Keratinocyte (primary cell): ENCODE measurements at regions not wholly inside any gene's neighbourhood (a gene's known extent, or its start where the extent isn't known, plus 50 kb on each side); places are given as distances from the start of the nearest gene placed in this dataset.

Source experiments
- DNase-seq: peaks from one replicate; pipeline ENCODE4 v3.0.0-alpha.2; 2011; ENCODE audit warnings: low read depth, missing footprints, low spot score
- FAIRE-seq: peaks from 2 replicates; lab custom pipeline; 2011; peaks lifted over from hg19 to GRCh38; lab: Jason Lieb, UNC
- H2AFZ ChIP-seq: 2 replicates; pipeline ENCODE4 v1.6.0; 2012; ENCODE audit warnings: low read length, control low read depth, inconsistent platforms; ENCODE audit not compliant: control insufficient read depth
- H3K27ac ChIP-seq: 2 replicates; pipeline ENCODE4 v1.5.1; 2011; ENCODE audit warnings: low read length; ENCODE audit not compliant: control insufficient read depth, insufficient read depth
- H3K27me3 ChIP-seq: 3 replicates; pipeline ENCODE4 v1.6.0; 2011; ENCODE audit warnings: low read length; ENCODE audit not compliant: control insufficient read depth, insufficient read depth; ENCODE audit errors: extremely low read depth
- H3K36me3 ChIP-seq, 2 experiments: 2 replicates in 1 of 2; 3 replicates in 1 of 2; pipeline ENCODE4 v1.5.1; 2011; ENCODE audit warnings: low read length in 2 of 2, mild to moderate bottlenecking in 1 of 2; ENCODE audit not compliant: control insufficient read depth in 2 of 2, insufficient read depth in 2 of 2; ENCODE audit errors: extremely low read depth in 1 of 2
- H3K4me1 ChIP-seq: 3 replicates; pipeline ENCODE4 v1.5.1; 2011; ENCODE audit warnings: low read length; ENCODE audit not compliant: control insufficient read depth, insufficient read depth; ENCODE audit errors: extremely low read depth
- H3K4me2 ChIP-seq: 3 replicates; pipeline ENCODE4 v1.6.0; 2011; ENCODE audit warnings: low read depth, low read length; ENCODE audit not compliant: control insufficient read depth, insufficient read depth; ENCODE audit errors: extremely low read depth
- H3K4me3 ChIP-seq, 3 experiments: fragments of 200-600 bp in 1 of 3; sonication (generic) in 1 of 3; 2 replicates in 2 of 3; 3 replicates in 1 of 3; pipeline ENCODE4 v1.5.1; 2011 to 2016; ENCODE audit warnings: low read length in 3 of 3, mild to moderate bottlenecking in 3 of 3, control low read depth in 2 of 3, inconsistent platforms in 1 of 3, low read depth in 1 of 3, mixed read lengths in 1 of 3, mixed run types in 1 of 3, moderate library complexity in 1 of 3; ENCODE audit not compliant: control insufficient read depth in 2 of 3, insufficient read depth in 2 of 3; ENCODE audit errors: extremely low read depth in 1 of 3
- H3K79me2 ChIP-seq: 2 replicates; pipeline ENCODE4 v1.6.0; 2012; ENCODE audit warnings: low read length; ENCODE audit not compliant: control insufficient read depth, insufficient read depth
- H3K9ac ChIP-seq: 3 replicates; pipeline ENCODE4 v1.6.0; 2011; ENCODE audit warnings: low read length; ENCODE audit not compliant: control insufficient read depth, insufficient read depth; ENCODE audit errors: extremely low read depth
- H3K9me1 ChIP-seq: 3 replicates; pipeline ENCODE4 v1.6.0; 2011; ENCODE audit warnings: low read length; ENCODE audit not compliant: control insufficient read depth, insufficient read depth; ENCODE audit errors: extremely low read depth
- H3K9me3 ChIP-seq: 2 replicates; pipeline ENCODE4 v1.5.1; 2012; ENCODE audit warnings: low read depth, low read length; ENCODE audit not compliant: control insufficient read depth
- H4K20me1 ChIP-seq: 3 replicates; pipeline ENCODE4 v1.6.0; 2011; ENCODE audit warnings: low read length; ENCODE audit not compliant: control insufficient read depth, insufficient read depth; ENCODE audit errors: extremely low read depth
- CTCF ChIP-seq, 3 experiments: IDR thresholded peaks in 1 of 3; conservative IDR thresholded peaks in 1 of 3; optimal IDR thresholded peaks in 1 of 3; 2 replicates in 2 of 3; 3 replicates in 1 of 3; pipeline versions ENCODE3 to v1.5.1; 2011; ENCODE audit warnings: low read length in 3 of 3, mild to moderate bottlenecking in 3 of 3, moderate library complexity in 2 of 3, control low read depth in 1 of 3, inconsistent platforms in 1 of 3; ENCODE audit not compliant: insufficient read depth in 2 of 3; ENCODE audit errors: extremely low read depth in 1 of 3
- EZH2 ChIP-seq: IDR thresholded peaks from one replicate; pipeline ENCODE4 v1.6.1; 2012; ENCODE audit warnings: inconsistent platforms, mild to moderate bottlenecking, low read length, moderate library complexity
- dilution Hi-C: fragments of 300-500 bp; cut with MboI; formaldehyde crosslinking; loops from one replicate; pipeline ENCODE4 v1.7.0; 2020; ENCODE audit warnings: low sequenced_read_pairs; ENCODE audit not compliant: extremely low pct_ligation_motif_present

- TF ChIP-seq EZH2 (no peak), CTCF (optimal IDR thresholded peaks at IDR 0.05 in 1 of 3, IDR thresholded peaks at IDR 0.05 in 1 of 3, conservative IDR thresholded peaks at IDR 0.05 in 1 of 3; ENCODE audit: extremely low read depth in 1 of 3, insufficient read depth in 2 of 3, low read length in 3 of 3) (no peak)
- dilution Hi-C loops = no loop called here
- H3K27ac ChIP-seq = no peak overlapping the region
- H3K4me2 ChIP-seq = no peak overlapping the region
- DNase-seq (no peak), FAIRE-seq (no peak)
- H3K9me3 ChIP-seq = no peaks in the 10 kb centered on the region
- H3K79me2 ChIP-seq = no peaks in the 10 kb centered on the region
- H3K36me3 ChIP-seq = no peaks in the 10 kb centered on the region
- no peaks in the 10 kb centered on the region for H3K9me1 ChIP-seq
- H3K4me3 ChIP-seq = no peak overlapping the region
- no peaks in the 10 kb centered on the region for H4K20me1 ChIP-seq
- H3K27me3 ChIP-seq = peaks cover 3% of the 10 kb centered on the region
- peaks cover 16% of the 10 kb centered on the region for H3K4me1 ChIP-seq
- H2AFZ ChIP-seq = no peak overlapping the region
- no peak overlapping the region for H3K9ac ChIP-seq
Observed at GRCh38 chr4:144356941-144357381, 216.4 kb upstream of the GYPA start.

DNA sequence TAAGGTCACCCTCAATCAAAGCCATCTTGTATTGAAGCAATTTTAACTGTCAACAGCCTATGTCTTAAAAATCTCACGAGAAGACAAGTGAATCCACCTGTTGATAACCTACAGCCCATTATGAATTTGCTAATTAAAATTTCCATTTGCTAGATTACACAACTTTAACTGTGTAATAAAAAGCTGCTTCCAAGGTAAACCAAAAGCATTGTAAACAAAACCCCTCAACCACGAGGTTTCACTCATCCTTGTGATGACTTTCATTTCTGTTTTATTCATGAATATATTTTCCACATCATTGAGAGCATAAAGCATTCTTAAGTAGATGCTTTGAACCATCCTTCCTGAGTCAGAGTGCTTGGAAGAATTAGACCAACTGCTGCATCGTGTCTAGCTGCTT lies 217.5 kb upstream of the GYPA start:
- Histone ChIP-seq H3K36me3 (no peaks in the 10 kb centered on the region), H3K4me3 (no peak overlapping the region), H3K4me2 (no peak overlapping the region), H3K27me3 (peaks cover 3% of the 10 kb centered on the region), H3K79me2 (no peaks in the 10 kb centered on the region), H3K9me3 (no peaks in the 10 kb centered on the region), H3K27ac (no peak overlapping the region), H3K9me1 (no peaks in the 10 kb centered on the region), H4K20me1 (no peaks in the 10 kb centered on the region), H3K9ac (no peak overlapping the region), H3K4me1 (peaks cover 15% of the 10 kb centered on the region), H2AFZ (no peak overlapping the region)
- DNase-seq (no peak), FAIRE-seq (no peak)
- TF ChIP-seq EZH2 (no peak), CTCF (optimal IDR thresholded peaks at IDR 0.05 in 1 of 3, IDR thresholded peaks at IDR 0.05 in 1 of 3, conservative IDR thresholded peaks at IDR 0.05 in 1 of 3; ENCODE audit: extremely low read depth in 1 of 3, insufficient read depth in 2 of 3, low read length in 3 of 3) (no peak)
- dilution Hi-C loops = no loop called here
